COR-L47 (cell line): ENCODE measurements at regions not wholly inside any gene's neighbourhood (a gene's known extent, or its start where the extent isn't known, plus 50 kb on each side); places are given as distances from the start of the nearest gene placed in this dataset.

ENCODE experiments used
- DNase-seq: peaks from one replicate; lab custom pipeline; 2025; lab: John Stamatoyannopoulos, UW

- no peak for DNase-seq
Observed at GRCh38 chr17:33642002-33642401, 348.9 kb upstream of the ASIC2 start.

- DNase-seq: no peak
Observed at GRCh38 chr17:33647956-33648355, 354.9 kb upstream of the ASIC2 start.

DNA sequence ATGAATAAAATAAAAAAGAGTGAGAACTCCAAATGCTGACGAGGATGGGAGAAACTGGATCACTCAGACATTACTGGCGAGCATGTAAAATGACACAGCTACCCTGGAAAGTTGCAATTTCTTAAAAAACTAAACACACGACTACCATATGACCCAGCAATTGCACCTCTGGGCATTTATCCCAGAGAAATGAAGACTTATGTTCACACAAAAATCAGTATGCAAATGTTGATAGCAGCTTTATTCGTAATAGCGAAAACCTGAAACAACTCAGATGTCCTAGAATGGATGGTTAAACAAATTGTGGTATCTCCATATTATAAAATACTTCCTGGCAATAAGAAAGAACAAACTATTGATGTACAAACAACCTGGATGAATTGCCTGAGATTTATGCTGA is 357.2 kb upstream of the ASIC2 start:
- DNase-seq: no peak

DNA sequence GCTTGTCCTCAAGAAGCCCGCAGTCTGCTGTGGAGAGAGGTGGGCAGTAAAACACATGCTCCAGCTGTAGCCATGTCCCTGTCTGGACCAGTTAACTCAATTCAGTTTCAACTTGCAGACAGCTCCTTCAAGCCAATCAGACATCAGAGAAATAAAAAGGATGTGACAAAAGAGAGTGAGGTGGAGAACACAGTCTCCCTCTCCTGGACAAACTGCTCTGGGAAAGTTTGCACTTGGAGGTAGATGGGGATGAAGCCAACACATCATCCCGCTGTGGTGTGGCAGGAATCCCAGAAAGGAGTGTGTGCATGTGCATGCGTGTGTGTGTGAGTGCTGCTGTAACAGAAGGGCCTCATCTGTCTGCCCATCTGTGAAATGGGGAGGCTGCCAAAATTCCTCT is 358.6 kb upstream of the ASIC2 start:
- DNase-seq: no peak

DNA sequence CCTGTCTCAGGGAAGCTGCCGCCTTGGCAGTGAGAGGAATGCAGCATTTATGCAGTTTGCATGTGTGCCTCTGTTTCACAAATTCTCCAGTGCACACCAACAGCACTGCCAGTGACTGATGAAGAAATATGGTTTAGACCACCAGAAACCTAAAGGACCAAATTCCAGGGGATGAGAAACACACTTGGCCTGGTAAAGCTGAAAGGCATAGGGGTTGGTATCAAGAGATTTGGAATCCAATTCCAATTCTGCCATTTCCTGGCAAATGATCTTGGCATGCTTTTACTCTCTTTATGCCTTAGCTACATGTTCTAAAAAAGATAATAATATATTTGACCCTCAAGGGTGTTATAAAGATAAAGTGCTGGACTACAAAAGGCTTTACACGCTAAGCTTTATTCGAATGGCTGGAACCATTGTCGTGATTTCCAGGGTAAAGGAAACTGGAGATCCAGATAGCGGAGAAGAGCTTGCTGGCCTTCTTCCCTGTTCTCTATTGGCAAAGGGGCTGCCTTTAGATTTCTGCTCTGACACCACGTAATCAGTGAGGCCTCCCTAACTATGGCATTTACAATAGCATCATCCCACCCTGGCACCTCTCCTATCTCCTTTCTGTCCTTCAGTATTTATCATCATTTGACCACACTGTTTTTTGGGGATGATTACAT is 359.8 kb upstream of the ASIC2 start:
- DNase-seq: no peak

GRCh38 chr17:33653399-33653788 is 360.3 kb upstream of the ASIC2 start:
- DNase-seq: no peak

DNA sequence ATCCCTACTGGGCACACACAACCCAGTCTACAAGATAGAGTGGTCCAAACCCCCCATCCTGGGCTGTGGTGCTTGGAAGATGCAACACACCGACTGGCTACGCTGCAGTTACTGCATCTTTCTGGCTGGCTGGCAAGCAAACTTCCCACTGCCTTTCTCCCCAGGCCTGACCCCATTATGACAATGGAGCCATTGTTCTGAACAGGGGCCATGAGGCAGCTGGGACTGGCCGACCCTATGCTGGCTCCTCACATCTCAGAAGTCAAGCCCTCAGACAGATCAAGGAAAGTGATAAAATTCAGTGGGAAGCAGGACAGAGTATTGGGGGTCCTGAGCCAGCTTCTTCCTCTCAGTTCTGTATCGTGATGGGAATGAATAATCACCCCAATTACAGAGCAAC is 364.1 kb upstream of the ASIC2 start:
- no peak for DNase-seq

GRCh38 chr17:33661975-33662374 is 368.9 kb upstream of the ASIC2 start:
- DNase-seq: no peak

DNA sequence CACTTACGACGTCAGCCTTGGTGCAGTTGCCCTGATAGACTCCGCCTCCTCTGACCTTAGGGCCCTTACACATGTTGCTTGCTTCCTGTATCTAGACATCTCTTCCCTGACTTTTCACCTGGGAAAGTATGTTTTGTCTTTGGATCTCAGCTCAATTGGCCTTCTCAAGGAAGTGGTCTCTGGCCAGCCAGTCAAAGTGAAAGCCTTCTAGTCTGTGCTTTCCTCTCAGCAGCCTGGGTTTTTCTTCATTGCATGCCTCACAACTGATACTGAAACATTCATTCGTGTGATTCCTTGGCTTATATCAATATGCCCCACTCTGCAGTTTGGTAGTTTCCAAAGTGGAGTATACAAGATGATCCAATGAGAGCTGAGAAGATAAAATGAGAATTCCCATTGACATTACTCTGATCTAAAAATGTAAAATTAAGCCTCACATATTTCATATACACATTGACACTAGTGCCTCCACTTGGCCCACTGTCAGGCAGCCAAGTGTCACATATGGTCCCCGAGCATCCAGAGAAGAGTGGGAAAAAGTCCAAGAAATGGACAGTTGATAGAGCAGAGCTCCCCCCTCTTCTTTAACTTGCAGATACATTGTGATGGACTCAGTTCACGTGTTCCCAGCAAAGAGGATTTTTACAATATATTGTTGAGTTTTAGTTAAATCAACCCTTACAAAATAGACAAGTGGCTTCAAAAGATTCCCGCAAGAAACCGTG is 371.2 kb upstream of the ASIC2 start:
- no peak for DNase-seq

GRCh38 chr17:33667052-33667509 is 374.0 kb upstream of the ASIC2 start:
- no peak for DNase-seq

GRCh38 chr17:33667671-33668070 is 374.6 kb upstream of the ASIC2 start:
- no peak for DNase-seq

GRCh38 chr17:33668516-33668915 is 375.4 kb upstream of the ASIC2 start:
- no peak for DNase-seq

- no peak for DNase-seq
Observed at GRCh38 chr17:33671491-33671890, 378.4 kb upstream of the ASIC2 start.

DNA sequence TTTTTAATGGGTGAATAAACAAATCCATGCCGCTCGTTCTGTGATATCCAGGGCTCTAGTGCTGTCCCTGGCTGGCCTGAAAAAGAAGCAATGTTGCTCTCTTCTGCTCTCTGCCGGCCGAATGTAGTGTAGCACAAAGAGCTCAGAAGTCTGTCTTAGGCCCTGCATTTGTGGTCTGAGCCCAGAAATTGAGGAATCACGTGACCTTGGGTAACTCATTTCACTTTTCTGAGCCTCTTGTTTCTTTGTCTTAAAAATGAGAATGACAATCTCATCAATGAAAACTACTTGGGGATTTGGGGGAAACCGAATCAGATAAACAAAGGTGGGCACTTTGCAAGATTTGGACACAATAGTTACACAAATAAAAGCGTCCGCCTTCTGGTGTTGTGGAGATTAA is 381.6 kb upstream of the ASIC2 start:
- peak; percentile 1 for DNase-seq

- no peak for DNase-seq
Observed at GRCh38 chr17:33676444-33676843, 383.3 kb upstream of the ASIC2 start.

DNA sequence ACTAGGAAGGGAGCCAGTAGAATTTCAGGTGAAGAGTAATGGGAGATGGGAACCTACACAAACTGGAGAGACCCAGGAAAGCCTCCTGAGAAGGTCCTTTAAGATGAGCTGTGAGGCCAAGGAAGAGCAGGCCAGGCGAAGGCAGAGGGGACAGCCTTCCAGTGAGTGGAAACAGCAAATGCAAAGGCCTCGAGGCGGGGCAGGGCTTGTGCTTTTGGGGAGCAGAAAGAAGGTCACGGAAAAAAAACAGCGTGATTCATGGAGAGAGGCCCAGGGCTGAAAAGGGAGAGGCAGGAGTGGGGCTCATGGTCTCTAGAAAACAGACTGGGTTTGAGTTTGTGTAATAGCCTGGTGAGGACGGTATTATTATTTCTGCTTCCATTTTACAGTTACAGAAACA is 386.5 kb upstream of the ASIC2 start:
- no peak for DNase-seq

GRCh38 chr17:33680472-33680871 is 387.4 kb upstream of the ASIC2 start:
- no peak for DNase-seq

DNA sequence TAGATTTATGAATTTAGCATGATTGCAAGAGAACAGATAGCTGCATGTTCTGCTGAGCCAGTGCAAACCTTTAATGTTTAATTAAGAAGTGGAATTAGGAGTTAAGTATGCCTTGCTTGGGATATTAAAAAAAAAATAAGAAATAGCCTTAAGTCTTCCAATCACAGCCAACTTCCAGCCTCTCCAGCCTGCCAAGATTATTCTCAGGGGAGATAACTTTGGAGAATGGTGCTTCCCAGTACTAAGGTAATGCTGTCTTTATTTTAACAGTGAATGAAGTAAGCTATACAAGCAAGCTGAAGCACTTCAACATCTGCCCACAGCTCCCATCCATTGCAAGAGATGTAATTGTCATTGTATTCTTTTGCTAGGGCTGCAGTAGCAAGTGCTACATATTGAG is 389.5 kb upstream of the ASIC2 start:
- DNase-seq: no peak

DNA sequence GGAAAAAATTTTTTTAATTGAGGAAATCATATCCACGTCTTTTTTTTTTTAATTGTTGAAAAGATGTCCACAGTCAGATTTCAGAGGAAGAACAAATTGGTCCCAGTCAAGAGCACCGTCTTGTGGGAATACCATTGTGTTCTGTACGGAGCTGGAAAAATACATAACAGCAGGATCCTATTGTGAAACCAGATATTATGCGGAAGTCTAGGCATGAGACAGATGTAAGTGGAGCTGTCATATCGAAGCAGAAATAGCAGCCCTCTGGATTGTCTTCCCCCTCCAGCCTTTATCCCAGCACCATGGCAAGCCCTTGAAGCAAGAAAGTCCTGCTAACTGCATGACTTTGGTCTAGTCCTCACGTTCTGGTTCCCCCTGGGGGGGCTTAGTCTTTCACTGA is 391.6 kb upstream of the ASIC2 start:
- no peak for DNase-seq

DNA sequence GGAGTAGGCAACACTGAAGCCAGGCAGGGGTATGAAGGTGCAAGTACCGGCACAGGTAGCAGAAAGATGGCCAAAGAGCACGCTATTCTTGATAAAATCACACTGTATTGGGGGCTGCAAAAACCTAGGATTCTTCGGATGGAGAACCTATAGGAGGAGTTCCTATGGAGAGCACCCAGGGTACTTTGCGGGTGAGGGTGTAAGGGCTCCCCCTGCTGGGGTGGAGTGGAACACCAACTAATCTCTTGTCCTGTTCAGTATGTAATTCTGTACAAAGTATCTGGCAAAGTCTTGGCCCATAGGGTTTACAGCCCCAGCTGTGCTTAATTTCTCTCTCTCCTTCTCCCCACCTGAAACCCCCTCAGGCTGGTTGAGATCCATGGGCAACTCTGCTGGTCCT is 393.1 kb upstream of the ASIC2 start:
- peak; percentile 0 for DNase-seq

DNA sequence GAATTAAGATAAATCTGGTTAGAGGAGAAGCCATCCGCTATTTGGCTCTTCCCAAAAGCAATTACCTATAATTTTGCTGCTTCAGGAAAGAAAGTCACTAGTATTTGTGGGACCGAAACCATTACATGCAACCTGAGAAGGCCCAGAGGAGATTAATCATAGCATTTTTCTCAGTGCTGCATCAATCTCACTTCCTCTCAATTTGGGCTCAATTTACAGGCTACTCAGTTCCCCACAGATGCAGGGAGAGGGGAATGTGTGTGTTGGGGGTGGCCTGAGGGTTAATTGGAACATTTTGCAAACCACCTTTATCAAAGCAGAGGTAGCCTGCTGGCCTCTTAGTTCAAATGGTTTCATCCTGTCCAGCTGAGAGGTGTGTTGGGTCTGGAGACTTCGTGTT is 394.7 kb upstream of the ASIC2 start:
- DNase-seq: no peak

GRCh38 chr17:33688771-33689170 is 395.7 kb upstream of the ASIC2 start:
- DNase-seq: no peak

GRCh38 chr17:33689725-33690124 is 396.6 kb upstream of the ASIC2 start:
- no peak for DNase-seq

- no peak for DNase-seq
Observed at GRCh38 chr17:33695431-33695830, 402.3 kb upstream of the ASIC2 start.
